ENCODE measurements at regions not wholly inside any gene's neighbourhood (a gene's known extent, or its start where the extent isn't known, plus 50 kb on each side); places are given as distances from the start of the nearest gene placed in this dataset.

DNA sequence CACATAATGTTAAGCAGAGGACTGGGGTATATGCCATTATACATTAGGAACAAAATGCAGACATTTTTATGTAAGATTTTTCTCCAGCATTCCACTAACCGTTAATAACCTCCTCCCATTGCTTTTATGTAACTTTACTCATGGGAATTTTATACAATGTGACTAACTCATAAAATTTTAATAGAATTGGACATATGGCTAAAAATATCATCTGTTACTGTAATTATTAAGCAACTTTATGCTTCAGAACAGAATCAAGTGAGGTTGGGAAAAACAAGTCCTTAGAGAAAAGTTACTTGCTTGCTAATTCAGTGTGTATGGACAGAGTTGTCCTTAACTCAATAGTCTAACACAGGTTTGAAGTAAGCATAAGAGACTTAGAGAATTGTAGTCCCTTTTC lies 54.8 kb upstream of the PCSK1 start:
- no peak overlapping the region for H4K91ac ChIP-seq (replicated peaks; ENCODE audit: insufficient read length, low read length)
- no peaks in the 10 kb centered on the region for H3K9me3 ChIP-seq (ENCODE audit: insufficient read depth in 2 of 2, low read depth in 1 of 2, low read length in 1 of 2)
- no peak overlapping the region for H2BK12ac ChIP-seq (ENCODE audit: low read depth, low read length)
- no peak overlapping the region for H2AK5ac ChIP-seq (ENCODE audit: low read depth, low read length)
- 86% methylated on average over 1 of the region's 1 CpG; no CpG with 5 or more reads in 1 of the 2 experiments for WGBS, 2 experiments (ENCODE audit: extremely low coverage in 1 of 2, insufficient coverage in 1 of 2, insufficient read length in 1 of 2, insufficient replicate concordance in 2 of 2, low coverage in 1 of 2, low lambda C conversion rate in 2 of 2, missing lambda C conversion rate in 1 of 2)
- ChIA-PET POLR2A (ENCODE audit: partially characterized antibody) (no interaction called here), CTCF (ENCODE audit: partially characterized antibody) (no interaction called here)
- H4K5ac ChIP-seq (ENCODE audit: insufficient read length, low read depth, low read length), result no peak overlapping the region
- FAIRE-seq, result no peak
- H3K56ac ChIP-seq (replicated peaks; ENCODE audit: insufficient read length, low read depth, low read length), result no peak overlapping the region
- no peak for TF ChIP-seq CTBP2 (IDR thresholded peaks at IDR 0.05; ENCODE audit: borderline replicate concordance, insufficient read depth, insufficient read length, low read length)
- no peak for TF ChIP-seq GABPA (IDR thresholded peaks at IDR 0.05; ENCODE audit: borderline replicate concordance, insufficient read depth, low read length)
- no peak for TF ChIP-seq YY1 (IDR thresholded peaks at IDR 0.05; ENCODE audit: low read depth, low read length)
- TF ChIP-seq, protein P1, sequence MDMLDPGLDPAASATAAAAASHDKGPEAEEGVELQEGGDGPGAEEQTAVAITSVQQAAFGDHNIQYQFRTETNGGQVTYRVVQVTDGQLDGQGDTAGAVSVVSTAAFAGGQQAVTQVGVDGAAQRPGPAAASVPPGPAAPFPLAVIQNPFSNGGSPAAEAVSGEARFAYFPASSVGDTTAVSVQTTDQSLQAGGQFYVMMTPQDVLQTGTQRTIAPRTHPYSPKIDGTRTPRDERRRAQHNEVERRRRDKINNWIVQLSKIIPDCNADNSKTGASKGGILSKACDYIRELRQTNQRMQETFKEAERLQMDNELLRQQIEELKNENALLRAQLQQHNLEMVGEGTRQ (IDR thresholded peaks at IDR 0.05; ENCODE audit: low read length), result no peak
- TF ChIP-seq SP4 (IDR thresholded peaks at IDR 0.05; ENCODE audit: low read length), result no peak
- H3K23ac ChIP-seq (ENCODE audit: insufficient read length), result no peak overlapping the region
- no peak overlapping the region for H2BK5ac ChIP-seq (ENCODE audit: low read depth, low read length)
- DNase-seq (ENCODE audit: low read depth in 1 of 2, low spot score in 2 of 2), result no peak
- no peak overlapping the region for H3K4ac ChIP-seq (replicated peaks; ENCODE audit: insufficient read length, low read depth, low read length)
- H3K36me3 ChIP-seq (ENCODE audit: control insufficient read depth in 2 of 4, insufficient read depth in 4 of 4, low read length in 3 of 4), result no peaks in the 10 kb centered on the region
- no peaks in the 10 kb centered on the region for H3K79me2 ChIP-seq (ENCODE audit: control insufficient read depth in 1 of 2, insufficient read depth in 2 of 2, low read length in 2 of 2)
- no peaks in the 10 kb centered on the region for H3K79me1 ChIP-seq (ENCODE audit: low read depth, low read length)
- H3K23me2 ChIP-seq (ENCODE audit: low read depth, low read length), result no peaks in the 10 kb centered on the region
- no peak overlapping the region for H3K4me2 ChIP-seq (ENCODE audit: insufficient read depth in 1 of 2, low read depth in 2 of 2, low read length in 2 of 2)
- H2BK20ac ChIP-seq (ENCODE audit: low read length), result no peak overlapping the region
- H3K27ac ChIP-seq (ENCODE audit: low read depth, low read length), result no peak overlapping the region
- no peak overlapping the region for H2AFZ ChIP-seq (ENCODE audit: low read length)
- H3K4me3 ChIP-seq (ENCODE audit: extremely low read depth in 1 of 4, insufficient read depth in 2 of 4, low read depth in 3 of 4, low read length in 4 of 4), result no peak overlapping the region
- H4K8ac ChIP-seq (ENCODE audit: extremely low read depth, insufficient read depth, low read length), result no peak overlapping the region
- no peak overlapping the region for H3K14ac ChIP-seq (ENCODE audit: insufficient read length)
- H2BK15ac ChIP-seq (ENCODE audit: low read length), result no peak overlapping the region
- no peak overlapping the region for H2BK120ac ChIP-seq (replicated peaks; ENCODE audit: low read depth, low read length)
- no peaks in the 10 kb centered on the region for H3K27me3 ChIP-seq (replicated peaks in 1 of 4; ENCODE audit: control insufficient read depth in 3 of 4, extremely low read depth in 1 of 4, insufficient read depth in 3 of 4, low read length in 3 of 4)
- H3K4me1 ChIP-seq (replicated peaks in 1 of 4; ENCODE audit: control insufficient read depth in 3 of 4, insufficient read depth in 4 of 4, low read length in 3 of 4), result no peaks in the 10 kb centered on the region
- H4K20me1 ChIP-seq (replicated peaks in 1 of 2; ENCODE audit: control insufficient read depth in 1 of 2, insufficient read depth in 2 of 2, low read length in 2 of 2), result no peaks in the 10 kb centered on the region
- no peak overlapping the region for H3K18ac ChIP-seq (ENCODE audit: extremely low read depth, low read length)
- no peak overlapping the region for H3K9ac ChIP-seq (replicated peaks in 1 of 4; ENCODE audit: extremely low read depth in 1 of 4, low read depth in 3 of 4, low read length in 3 of 4)

Measured in H1 (cell line).